Activated naive CD4-positive, alpha-beta T cell treated with anti-CD3 and anti-CD28 coated beads for 36 hours (primary cell): ENCODE measurements at regions not wholly inside any gene's neighbourhood (a gene's known extent, or its start where the extent isn't known, plus 50 kb on each side); places are given as distances from the start of the nearest gene placed in this dataset.

ENCODE experiments used
- CTCF ChIA-PET: fragments of 350-600 bp; sonication (Branson Sonifier 250); formaldehyde crosslinking; loops from one replicate; lab custom pipeline; 2021; ENCODE audit warnings: antibody characterized with exemption; lab: Charles Lee
- DNase-seq: peaks from one replicate; pipeline ENCODE4 v3.0.0-alpha.2; 2020
- H3K27ac Mint-ChIP-seq: one replicate; pipeline ENCODE4 v1.8.0; 2021; ENCODE audit warnings: mild to moderate bottlenecking, mixed read lengths
- H3K27me3 Mint-ChIP-seq: one replicate; pipeline ENCODE4 v1.8.0; 2021; ENCODE audit warnings: low read depth, mixed read lengths
- H3K36me3 Mint-ChIP-seq: one replicate; pipeline ENCODE4 v1.8.0; 2021; ENCODE audit warnings: low read depth, mixed read lengths
- H3K4me1 Mint-ChIP-seq: one replicate; pipeline ENCODE4 v1.8.0; 2021; ENCODE audit warnings: low read depth, mixed read lengths
- H3K4me3 Mint-ChIP-seq: one replicate; pipeline ENCODE4 v1.8.0; 2021; ENCODE audit warnings: mild to moderate bottlenecking, moderate library complexity, mixed read lengths
- H3K9me3 Mint-ChIP-seq: one replicate; pipeline ENCODE4 v1.8.0; 2021; ENCODE audit warnings: mixed read lengths
- intact Hi-C: fragments of 100-400 bp; cut with micrococcal nuclease; formaldehyde crosslinking; loops from one replicate; pipeline ENCODE4 v1.15.1; 2023

- no peaks in the 10 kb centered on the region for H3K27me3 Mint-ChIP-seq
- no peaks in the 10 kb centered on the region for H3K9me3 Mint-ChIP-seq
- CTCF ChIA-PET = interaction anchor here (1.6 kb wide), 1 partner anchor 11 kb away, joined by 3 read pairs; no protein-coding TSS in a partner anchor
- intact Hi-C loops = no loop called here
- no peaks in the 10 kb centered on the region for H3K36me3 Mint-ChIP-seq
- no peak overlapping the region for H3K27ac Mint-ChIP-seq
- peak overlapping the region; percentile 53 for H3K4me3 Mint-ChIP-seq
- peaks cover 13% of the 10 kb centered on the region for H3K4me1 Mint-ChIP-seq
- DNase-seq = no peak
Measured at GRCh38 chr3:72289692-72290071, 504.7 kb upstream of the PROK2 start.

- no peak overlapping the region for H3K27ac Mint-ChIP-seq
- intact Hi-C loops = no loop called here
Measured at GRCh38 chr3:72288955-72289691, 504.2 kb upstream of the PROK2 start.

GRCh38 chr3:72287956-72288355, 503.0 kb upstream of the PROK2 start:
- Mint-ChIP-seq H3K4me1 (peaks cover 13% of the 10 kb centered on the region), H3K27ac (no peak overlapping the region), H3K27me3 (no peaks in the 10 kb centered on the region), H3K4me3 (no peak overlapping the region), H3K9me3 (peaks cover 5% of the 10 kb centered on the region), H3K36me3 (no peaks in the 10 kb centered on the region)
- intact Hi-C loops = no loop called here
- CTCF ChIA-PET = no interaction called here
- DNase-seq = no peak

More at GRCh38 chr3:72288955-72289691, 504.2 kb upstream of the PROK2 start:
- peak overlapping the region; percentile 53 for H3K4me3 Mint-ChIP-seq
- DNase-seq = peak; percentile 35
- no peaks in the 10 kb centered on the region for H3K27me3 Mint-ChIP-seq
- H3K4me1 Mint-ChIP-seq = peaks cover 13% of the 10 kb centered on the region
- H3K9me3 Mint-ChIP-seq = no peaks in the 10 kb centered on the region
- no peaks in the 10 kb centered on the region for H3K36me3 Mint-ChIP-seq
- CTCF ChIA-PET = interaction anchor here (1.6 kb wide), 1 partner anchor 10 kb away, joined by 3 read pairs; no protein-coding TSS in a partner anchor

GRCh38 chr3:72285502-72285901, 500.6 kb upstream of the PROK2 start:
- intact Hi-C loops = no loop called here
- Mint-ChIP-seq H3K27me3 (no peaks in the 10 kb centered on the region), H3K4me3 (no peak overlapping the region), H3K9me3 (peaks cover 6% of the 10 kb centered on the region), H3K36me3 (peaks cover 1% of the 10 kb centered on the region), H3K27ac (no peak overlapping the region), H3K4me1 (peaks cover 13% of the 10 kb centered on the region)
- no peak for DNase-seq
- CTCF ChIA-PET = interaction anchor here (1.5 kb wide), 1 partner anchor 15 kb away, joined by 4 read pairs; no protein-coding TSS in a partner anchor

GRCh38 chr3:72284471-72284870, 499.5 kb upstream of the PROK2 start:
- no peak overlapping the region for H3K4me3 Mint-ChIP-seq
- CTCF ChIA-PET = interaction anchor here (0.5 to 0.6 kb wide), 2 partner anchors 11 to 122 kb away, joined by 3 read pairs; no protein-coding TSS in a partner anchor
- no peak for DNase-seq
- peaks cover 6% of the 10 kb centered on the region for H3K9me3 Mint-ChIP-seq
- peaks cover 1% of the 10 kb centered on the region for H3K36me3 Mint-ChIP-seq
- H3K27me3 Mint-ChIP-seq = no peaks in the 10 kb centered on the region
- intact Hi-C loops = no loop called here
- H3K27ac Mint-ChIP-seq = no peak overlapping the region
- H3K4me1 Mint-ChIP-seq = peaks cover 9% of the 10 kb centered on the region

GRCh38 chr3:72282918-72283317, 498.0 kb upstream of the PROK2 start:
- H3K27me3 Mint-ChIP-seq = no peaks in the 10 kb centered on the region
- CTCF ChIA-PET = no interaction called here
- intact Hi-C loops = no loop called here
- H3K9me3 Mint-ChIP-seq = peaks cover 6% of the 10 kb centered on the region
- no peak overlapping the region for H3K27ac Mint-ChIP-seq
- no peak overlapping the region for H3K4me3 Mint-ChIP-seq
- H3K4me1 Mint-ChIP-seq = no peaks in the 10 kb centered on the region
- peaks cover 1% of the 10 kb centered on the region for H3K36me3 Mint-ChIP-seq
- DNase-seq = no peak

- H3K9me3 Mint-ChIP-seq = peaks cover 6% of the 10 kb centered on the region
- intact Hi-C loops = no loop called here
- no peak overlapping the region for H3K27ac Mint-ChIP-seq
- no peak overlapping the region for H3K4me3 Mint-ChIP-seq
- no peaks in the 10 kb centered on the region for H3K27me3 Mint-ChIP-seq
- DNase-seq = no peak
- H3K36me3 Mint-ChIP-seq = peaks cover 1% of the 10 kb centered on the region
- no peaks in the 10 kb centered on the region for H3K4me1 Mint-ChIP-seq
- CTCF ChIA-PET = interaction anchor here (0.6 kb wide), 1 partner anchor 92 kb away, joined by 3 read pairs; no protein-coding TSS in a partner anchor
Measured at GRCh38 chr3:72281551-72281950, 496.6 kb upstream of the PROK2 start.

- H3K36me3 Mint-ChIP-seq = peaks cover 1% of the 10 kb centered on the region
- no peak overlapping the region for H3K27ac Mint-ChIP-seq
- no peak overlapping the region for H3K4me3 Mint-ChIP-seq
- H3K27me3 Mint-ChIP-seq = no peaks in the 10 kb centered on the region
- intact Hi-C loops = no loop called here
- CTCF ChIA-PET = no interaction called here
- no peaks in the 10 kb centered on the region for H3K4me1 Mint-ChIP-seq
- no peak for DNase-seq
- H3K9me3 Mint-ChIP-seq = peaks cover 6% of the 10 kb centered on the region
Measured at GRCh38 chr3:72280876-72281275, 495.9 kb upstream of the PROK2 start.

- Mint-ChIP-seq H3K4me3 (no peak overlapping the region), H3K27me3 (no peaks in the 10 kb centered on the region), H3K36me3 (peaks cover 1% of the 10 kb centered on the region), H3K27ac (no peak overlapping the region), H3K4me1 (peaks cover 5% of the 10 kb centered on the region), H3K9me3 (peaks cover 6% of the 10 kb centered on the region)
- DNase-seq = no peak
- intact Hi-C loops = no loop called here
- CTCF ChIA-PET = interaction anchor here (0.6 kb wide), 1 partner anchor 404 kb away, joined by 3 read pairs; no protein-coding TSS in a partner anchor
Measured at GRCh38 chr3:72279631-72280041, 494.7 kb upstream of the PROK2 start.

GRCh38 chr3:72279068-72279604, 494.2 kb upstream of the PROK2 start:
- H3K27ac Mint-ChIP-seq = no peak overlapping the region
- H3K4me1 Mint-ChIP-seq = peaks cover 10% of the 10 kb centered on the region
- CTCF ChIA-PET = interaction anchor here (0.6 to 0.9 kb wide), 3 partner anchors 10 to 1140 kb away, joined by 3 read pairs; no protein-coding TSS in a partner anchor
- DNase-seq = no peak
- no peak overlapping the region for H3K4me3 Mint-ChIP-seq
- H3K36me3 Mint-ChIP-seq = peaks cover 1% of the 10 kb centered on the region
- intact Hi-C loops = no loop called here
- no peaks in the 10 kb centered on the region for H3K27me3 Mint-ChIP-seq
- H3K9me3 Mint-ChIP-seq = peaks cover 6% of the 10 kb centered on the region

GRCh38 chr3:72278349-72279067, 493.6 kb upstream of the PROK2 start:
- H3K4me3 Mint-ChIP-seq = no peak overlapping the region
- CTCF ChIA-PET = interaction anchor here (0.6 to 0.9 kb wide), 3 partner anchors 11 to 1141 kb away, joined by 3 to 5 read pairs (median 3); partner anchors contain the start of gene GPR27
- H3K9me3 Mint-ChIP-seq = peaks cover 6% of the 10 kb centered on the region
- no peak overlapping the region for H3K27ac Mint-ChIP-seq
- peaks cover 15% of the 10 kb centered on the region for H3K4me1 Mint-ChIP-seq
- peaks cover 1% of the 10 kb centered on the region for H3K36me3 Mint-ChIP-seq
- intact Hi-C loops = no loop called here
- DNase-seq = no peak
- no peaks in the 10 kb centered on the region for H3K27me3 Mint-ChIP-seq

- H3K36me3 Mint-ChIP-seq = peaks cover 1% of the 10 kb centered on the region
- peaks cover 16% of the 10 kb centered on the region for H3K4me1 Mint-ChIP-seq
- no peak for DNase-seq
- no peaks in the 10 kb centered on the region for H3K27me3 Mint-ChIP-seq
- no peaks in the 10 kb centered on the region for H3K9me3 Mint-ChIP-seq
- no peak overlapping the region for H3K4me3 Mint-ChIP-seq
- no peak overlapping the region for H3K27ac Mint-ChIP-seq
- CTCF ChIA-PET = interaction anchor here (0.7 kb wide), 1 partner anchor 524 kb away, joined by 5 read pairs; the partner anchor contains the start of gene GPR27
- intact Hi-C loops = no loop called here
Measured at GRCh38 chr3:72277710-72278109, 492.8 kb upstream of the PROK2 start.
